ENCODE measurements at regions not wholly inside any gene's neighbourhood (a gene's known extent, or its start where the extent isn't known, plus 50 kb on each side); places are given as distances from the start of the nearest gene placed in this dataset.

- TF ChIP-seq KDM1A (IDR thresholded peaks at IDR 0.05; ENCODE audit: borderline replicate concordance): no peak
- TF ChIP-seq EP300 (IDR thresholded peaks at IDR 0.05; ENCODE audit: borderline replicate concordance in 1 of 2, control insufficient read depth in 1 of 2, low read depth in 2 of 2, low read length in 2 of 2): no peak
- TF ChIP-seq SP1 (IDR thresholded peaks at IDR 0.05; ENCODE audit: low read depth, low read length): no peak
- TF ChIP-seq SPI1 (IDR thresholded peaks at IDR 0.05; ENCODE audit: borderline replicate concordance, insufficient read depth, low read depth, low read length): no peak; the same call in 1 of the 2 replicates
- TF ChIP-seq CHD2 (IDR thresholded peaks at IDR 0.05; ENCODE audit: borderline replicate concordance, low read depth, low read length): no peak
- no peak for TF ChIP-seq USF2 (IDR thresholded peaks at IDR 0.05; ENCODE audit: borderline replicate concordance, low read depth, low read length)
- no peak for TF ChIP-seq EGR1 (IDR thresholded peaks at IDR 0.05; ENCODE audit: borderline replicate concordance in 1 of 2, low read depth in 2 of 2, low read length in 2 of 2)
Observed at GRCh38 chr2:52456561-52457377, 1310.8 kb upstream of the CHAC2 start.
